HepG2 (cell line): ENCODE measurements at regions not wholly inside any gene's neighbourhood (a gene's known extent, or its start where the extent isn't known, plus 50 kb on each side); places are given as distances from the start of the nearest gene placed in this dataset.

ENCODE experiments used
- AKAP8 ChIP-seq: sonication (generic); formaldehyde crosslinking; IDR thresholded peaks from 2 replicates; pipeline ENCODE4 v1.5.1; 2020; ENCODE audit warnings: mild to moderate bottlenecking, missing genetic modification reagents
- CC2D1A ChIP-seq: sonication (generic); formaldehyde crosslinking; IDR thresholded peaks from 2 replicates; pipeline ENCODE4 v1.8.1; 2023; ENCODE audit warnings: mild to moderate bottlenecking, missing genetic modification reagents
- FOXK2 ChIP-seq: fragments of 450-650 bp; IDR thresholded peaks from 2 replicates; pipeline ENCODE4 v1.6.1; 2016
- FOXO1 ChIP-seq: sonication (generic); formaldehyde crosslinking; IDR thresholded peaks from 2 replicates; pipeline ENCODE4 v1.4.0; 2020; ENCODE audit warnings: missing genetic modification reagents
- GMEB1 ChIP-seq: sonication (generic); formaldehyde crosslinking; IDR thresholded peaks from 2 replicates; pipeline ENCODE4 v1.5.1; 2020; ENCODE audit warnings: missing genetic modification reagents, mild to moderate bottlenecking, borderline replicate concordance
- HMGXB3 ChIP-seq: sonication (generic); formaldehyde crosslinking; IDR thresholded peaks from 2 replicates; pipeline ENCODE4 v1.4.0; 2020; ENCODE audit warnings: missing genetic modification reagents, borderline replicate concordance
- KDM5B ChIP-seq: sonication (generic); formaldehyde crosslinking; IDR thresholded peaks from 2 replicates; pipeline ENCODE4 v1.4.0; 2020; ENCODE audit warnings: missing genetic modification reagents, mild to moderate bottlenecking, borderline replicate concordance
- KDM6A ChIP-seq: IDR thresholded peaks from 2 replicates; pipeline ENCODE4 v1.6.1; 2016; ENCODE audit warnings: low read depth
- KLF11 ChIP-seq: IDR thresholded peaks from 2 replicates; pipeline ENCODE4 v1.6.1; 2016; ENCODE audit warnings: missing compliant biosample characterization
- MYC ChIP-seq: sonication (generic); formaldehyde crosslinking; IDR thresholded peaks from 2 replicates; pipeline ENCODE4 v1.9.0; 2021; ENCODE audit warnings: missing genetic modification reagents, borderline replicate concordance
- PHB2 ChIP-seq: fragments of 450-650 bp; IDR thresholded peaks from 2 replicates; pipeline ENCODE4 v1.6.1; 2018; ENCODE audit not compliant: partially characterized antibody
- SNAI1 ChIP-seq: sonication (generic); formaldehyde crosslinking; IDR thresholded peaks from 2 replicates; pipeline ENCODE4 v1.5.0; 2020; ENCODE audit warnings: mild to moderate bottlenecking, missing genetic modification reagents, borderline replicate concordance
- TP53 ChIP-seq: sonication (generic); formaldehyde crosslinking; conservative IDR thresholded peaks from 2 replicates; pipeline ENCODE4 v1.4.0; 2020; ENCODE audit warnings: missing genetic modification reagents
- ZBTB8A ChIP-seq: sonication (generic); formaldehyde crosslinking; IDR thresholded peaks from 2 replicates; pipeline ENCODE4 v1.4.0; 2020; ENCODE audit warnings: mild to moderate bottlenecking, low read depth, missing genetic modification reagents, borderline replicate concordance
- ZNF20 ChIP-seq: sonication (generic); formaldehyde crosslinking; IDR thresholded peaks from 2 replicates; pipeline ENCODE4 v1.4.0; 2020; ENCODE audit warnings: mild to moderate bottlenecking, moderate library complexity, missing genetic modification reagents
- ZNF296 ChIP-seq: sonication (generic); formaldehyde crosslinking; conservative IDR thresholded peaks from 2 replicates; pipeline ENCODE4 v1.5.0; 2020; ENCODE audit warnings: mild to moderate bottlenecking, missing genetic modification reagents
- ZNF446 ChIP-seq: sonication (generic); formaldehyde crosslinking; IDR thresholded peaks from 2 replicates; pipeline ENCODE4 v1.5.0; 2020; ENCODE audit warnings: mild to moderate bottlenecking, missing genetic modification reagents
- ZNF589 ChIP-seq: sonication (generic); formaldehyde crosslinking; conservative IDR thresholded peaks from 2 replicates; pipeline ENCODE4 v1.8.0; 2022; ENCODE audit warnings: mild to moderate bottlenecking, moderate library complexity, missing genetic modification reagents
- ZNF777 ChIP-seq: sonication (generic); formaldehyde crosslinking; IDR thresholded peaks from 2 replicates; pipeline ENCODE4 v1.4.0; 2020; ENCODE audit warnings: missing genetic modification reagents
- ZNF850 ChIP-seq: sonication (generic); formaldehyde crosslinking; conservative IDR thresholded peaks from 2 replicates; pipeline ENCODE4 v1.9.0; 2021; ENCODE audit warnings: mild to moderate bottlenecking, missing genetic modification reagents
- TF ChIP-seq, protein P1 (sequence below): IDR thresholded peaks from 2 replicates; pipeline ENCODE4 v1.6.1; 2016; ENCODE audit warnings: missing genetic modification reagents, missing compliant biosample characterization
- TF ChIP-seq, protein P2 (sequence below): sonication (generic); formaldehyde crosslinking; IDR thresholded peaks from 2 replicates; pipeline ENCODE4 v1.9.0; 2021; ENCODE audit warnings: missing genetic modification reagents, borderline replicate concordance
- TF ChIP-seq, protein P3 (sequence below): sonication (generic); formaldehyde crosslinking; IDR thresholded peaks from 2 replicates; pipeline ENCODE4 v1.9.0; 2021; ENCODE audit warnings: missing genetic modification reagents, mild to moderate bottlenecking, borderline replicate concordance

DNA sequence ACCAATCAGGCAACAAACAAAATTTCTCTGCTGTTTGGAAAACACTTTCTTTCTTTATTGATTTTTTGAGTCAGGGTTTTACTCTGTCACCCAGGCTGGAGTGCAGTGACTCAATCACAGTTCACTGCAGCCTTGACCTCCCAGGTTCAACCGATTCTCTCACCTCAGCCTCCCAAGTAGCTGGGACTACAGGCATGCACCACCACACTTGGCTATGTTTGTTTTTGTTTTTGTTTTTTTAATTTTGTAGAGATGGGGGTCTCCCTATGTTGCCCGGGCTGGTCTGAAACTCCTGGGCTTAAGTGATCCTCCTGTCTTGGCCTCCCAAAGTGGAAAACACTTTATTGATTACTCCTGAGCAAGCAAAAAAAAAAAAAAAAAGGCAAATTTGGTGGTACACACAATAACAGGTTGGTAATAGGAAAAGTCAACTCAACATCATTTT is 276.4 kb downstream of the SOX9 start (continued):
- no peak for TF ChIP-seq ZBTB8A
- TF ChIP-seq FOXO1 (CRISPR knock-in tag) = peak; percentile 83; the same call in 1 of the 2 replicates
- TF ChIP-seq, protein P1, sequence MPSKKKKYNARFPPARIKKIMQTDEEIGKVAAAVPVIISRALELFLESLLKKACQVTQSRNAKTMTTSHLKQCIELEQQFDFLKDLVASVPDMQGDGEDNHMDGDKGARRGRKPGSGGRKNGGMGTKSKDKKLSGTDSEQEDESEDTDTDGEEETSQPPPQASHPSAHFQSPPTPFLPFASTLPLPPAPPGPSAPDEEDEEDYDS = no peak
- TF ChIP-seq ZNF20 = no peak
- TF ChIP-seq CC2D1A (CRISPR knock-in tag) = no peak
- no peak for TF ChIP-seq AKAP8
- TF ChIP-seq ZNF589 (CRISPR knock-in tag) = no peak
- TF ChIP-seq, protein P2, sequence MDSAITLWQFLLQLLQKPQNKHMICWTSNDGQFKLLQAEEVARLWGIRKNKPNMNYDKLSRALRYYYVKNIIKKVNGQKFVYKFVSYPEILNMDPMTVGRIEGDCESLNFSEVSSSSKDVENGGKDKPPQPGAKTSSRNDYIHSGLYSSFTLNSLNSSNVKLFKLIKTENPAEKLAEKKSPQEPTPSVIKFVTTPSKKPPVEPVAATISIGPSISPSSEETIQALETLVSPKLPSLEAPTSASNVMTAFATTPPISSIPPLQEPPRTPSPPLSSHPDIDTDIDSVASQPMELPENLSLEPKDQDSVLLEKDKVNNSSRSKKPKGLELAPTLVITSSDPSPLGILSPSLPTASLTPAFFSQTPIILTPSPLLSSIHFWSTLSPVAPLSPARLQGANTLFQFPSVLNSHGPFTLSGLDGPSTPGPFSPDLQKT (CRISPR knock-in tag) = no peak
- TF ChIP-seq GMEB1 = no peak
- no peak for TF ChIP-seq KLF11 (CRISPR knock-in tag)
- TF ChIP-seq ZNF446 = no peak
- TF ChIP-seq ZNF296 (CRISPR knock-in tag) = no peak
- TF ChIP-seq TP53 = 0 out of 2 replicates have a peak, but pooled peaks have one; percentile 71
- TF ChIP-seq KDM5B (CRISPR knock-in tag) = no peak
- TF ChIP-seq FOXK2 = no peak
- no peak for TF ChIP-seq KDM6A (CRISPR knock-in tag)
- TF ChIP-seq SNAI1 (CRISPR knock-in tag) = no peak
- no peak for TF ChIP-seq PHB2
- no peak for TF ChIP-seq HMGXB3 (CRISPR knock-in tag)
- no peak for TF ChIP-seq ZNF850
- no peak for TF ChIP-seq ZNF777
- TF ChIP-seq MYC (CRISPR knock-in tag) = no peak
- TF ChIP-seq, protein P3, sequence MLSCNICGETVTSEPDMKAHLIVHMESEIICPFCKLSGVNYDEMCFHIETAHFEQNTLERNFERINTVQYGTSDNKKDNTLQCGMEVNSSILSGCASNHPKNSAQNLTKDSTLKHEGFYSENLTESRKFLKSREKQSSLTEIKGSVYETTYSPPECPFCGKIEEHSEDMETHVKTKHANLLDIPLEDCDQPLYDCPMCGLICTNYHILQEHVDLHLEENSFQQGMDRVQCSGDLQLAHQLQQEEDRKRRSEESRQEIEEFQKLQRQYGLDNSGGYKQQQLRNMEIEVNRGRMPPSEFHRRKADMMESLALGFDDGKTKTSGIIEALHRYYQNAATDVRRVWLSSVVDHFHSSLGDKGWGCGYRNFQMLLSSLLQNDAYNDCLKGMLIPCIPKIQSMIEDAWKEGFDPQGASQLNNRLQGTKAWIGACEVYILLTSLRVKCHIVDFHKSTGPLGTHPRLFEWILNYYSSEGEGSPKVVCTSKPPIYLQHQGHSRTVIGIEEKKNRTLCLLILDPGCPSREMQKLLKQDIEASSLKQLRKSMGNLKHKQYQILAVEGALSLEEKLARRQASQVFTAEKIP = no peak
